IPS DF 4.7 (cell line): ENCODE measurements at regions not wholly inside any gene's neighbourhood (a gene's known extent, or its start where the extent isn't known, plus 50 kb on each side); places are given as distances from the start of the nearest gene placed in this dataset.

Experiments
- DNase-seq: peaks from one replicate; pipeline ENCODE4 v3.0.0-alpha.2; 2013; ENCODE audit warnings: low spot score; ENCODE audit errors: extremely low read depth

- no peak for DNase-seq
Measured at GRCh38 chr2:13091455-13091854, 374.7 kb downstream of the TRIB2 start.

- no peak for DNase-seq
Measured at GRCh38 chr2:13091861-13092378, 375.2 kb downstream of the TRIB2 start.

DNA sequence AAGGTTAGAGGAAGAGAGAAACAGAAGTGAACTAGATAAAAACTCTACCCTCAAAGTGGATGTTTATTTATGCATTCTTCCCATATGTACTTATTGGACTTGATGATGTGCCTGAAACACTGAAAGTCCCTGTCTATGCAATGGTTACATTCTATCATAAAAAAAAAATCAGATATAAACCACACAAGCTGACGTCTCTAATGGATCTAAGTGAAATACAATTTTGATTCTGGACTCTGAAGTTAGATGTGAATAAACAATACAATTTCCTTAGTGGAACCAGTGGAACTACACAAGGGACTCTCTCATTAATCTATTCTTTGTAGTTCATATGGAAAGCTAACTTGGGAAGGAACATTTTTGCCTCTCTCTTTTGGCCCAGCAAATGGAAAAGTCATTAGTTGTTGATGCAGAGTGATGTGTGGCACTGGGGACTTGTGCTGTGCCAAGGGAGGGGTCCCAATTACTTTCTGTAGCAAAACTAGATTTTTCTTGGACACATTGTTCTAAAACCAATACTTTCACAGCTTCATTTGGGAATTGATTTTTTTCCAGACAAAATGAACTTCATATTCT, 376.8 kb downstream of the TRIB2 start:
- DNase-seq = no peak

- DNase-seq = no peak
Measured at GRCh38 chr2:13102397-13103063, 385.8 kb downstream of the TRIB2 start.

DNA sequence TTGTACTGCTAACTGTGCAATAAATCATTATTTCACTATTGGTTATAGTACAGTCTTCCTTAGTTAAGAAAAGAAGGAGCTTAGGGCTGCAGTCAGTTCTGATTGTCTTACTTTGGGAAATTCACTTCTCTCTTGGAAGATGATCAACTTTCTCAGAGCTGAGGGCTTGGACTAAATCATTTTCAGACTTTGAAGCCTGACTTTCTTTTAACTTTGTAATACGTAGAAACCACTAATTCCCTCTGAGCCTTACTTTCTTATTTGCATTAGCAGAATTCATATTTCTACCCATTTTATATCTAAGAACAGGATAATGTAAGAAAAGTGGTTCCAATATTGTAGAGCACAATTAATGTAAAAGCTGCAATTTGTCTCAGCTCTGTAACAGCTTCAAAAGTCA, 386.4 kb downstream of the TRIB2 start:
- no peak for DNase-seq

DNA sequence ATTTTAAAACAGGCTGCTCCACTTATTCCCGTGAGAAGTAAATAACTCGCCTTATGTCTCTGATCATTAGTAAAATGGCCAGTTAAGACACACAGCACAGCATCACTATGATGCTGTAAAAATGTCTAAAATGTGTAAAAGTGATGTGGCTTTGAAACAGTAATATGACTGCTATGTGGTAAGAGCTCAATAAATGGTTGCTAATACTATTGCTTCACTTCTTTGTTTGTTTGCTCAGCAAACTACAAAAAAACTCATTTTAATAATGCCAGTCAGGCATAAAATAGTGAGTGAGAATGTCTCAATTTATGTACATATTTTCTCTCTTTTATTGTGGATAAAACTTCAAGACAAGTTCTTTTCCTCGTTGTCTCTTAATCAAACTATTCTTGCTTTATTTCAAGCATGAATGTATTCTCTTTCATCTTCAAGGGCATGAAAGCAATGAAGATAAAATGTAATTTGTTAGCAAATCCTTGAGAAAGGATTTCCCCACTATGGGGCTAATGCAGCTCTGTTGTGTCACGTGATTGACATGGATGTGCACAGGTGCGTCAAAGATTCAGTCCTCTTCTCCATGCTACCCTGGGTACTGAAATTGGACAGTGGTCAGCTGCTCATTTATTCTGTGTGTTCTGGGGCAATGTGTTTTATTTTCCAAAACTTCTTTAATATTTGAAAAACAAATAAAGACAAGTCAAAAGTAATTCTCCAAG, 387.2 kb downstream of the TRIB2 start:
- no peak for DNase-seq

- no peak for DNase-seq
Measured at GRCh38 chr2:13104723-13105122, 388.0 kb downstream of the TRIB2 start.

DNA sequence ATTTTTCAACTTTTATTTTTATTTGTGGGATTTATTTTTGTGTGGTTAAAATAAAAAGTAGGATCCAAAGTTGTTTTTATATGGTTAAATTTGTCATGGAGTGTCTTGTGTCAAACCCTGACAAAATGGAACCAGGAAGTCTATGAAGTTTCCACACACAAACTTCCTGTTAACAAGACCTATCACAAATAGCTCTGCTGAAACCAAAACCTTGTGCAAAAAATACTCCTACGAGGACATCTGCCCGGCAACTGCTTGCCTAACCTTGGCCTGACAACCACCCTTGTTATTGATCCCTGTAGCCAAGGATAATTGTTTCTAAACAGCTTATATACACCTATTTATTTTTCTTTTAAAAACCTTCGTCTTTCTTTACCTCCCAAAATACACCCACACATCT, 389.6 kb downstream of the TRIB2 start:
- DNase-seq = no peak

DNA sequence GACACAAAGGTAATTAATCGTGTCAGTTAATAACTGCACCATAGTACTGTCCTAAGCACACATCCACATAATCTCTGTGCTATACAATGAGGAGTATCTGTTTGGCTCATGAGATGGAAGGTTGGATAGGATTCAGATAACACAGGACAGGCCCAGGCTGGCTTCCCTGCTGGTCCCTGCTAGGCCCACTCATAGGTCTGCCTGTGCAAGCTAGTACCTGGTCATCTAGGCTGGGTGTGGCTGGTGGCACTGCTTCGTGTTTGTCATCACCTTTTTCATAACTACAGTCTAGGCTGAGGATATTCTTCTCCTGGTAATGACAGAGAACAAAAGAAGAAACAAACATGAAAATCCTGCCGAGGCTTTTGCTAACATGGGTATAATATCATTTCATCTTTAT, 392.8 kb downstream of the TRIB2 start:
- no peak for DNase-seq

DNA sequence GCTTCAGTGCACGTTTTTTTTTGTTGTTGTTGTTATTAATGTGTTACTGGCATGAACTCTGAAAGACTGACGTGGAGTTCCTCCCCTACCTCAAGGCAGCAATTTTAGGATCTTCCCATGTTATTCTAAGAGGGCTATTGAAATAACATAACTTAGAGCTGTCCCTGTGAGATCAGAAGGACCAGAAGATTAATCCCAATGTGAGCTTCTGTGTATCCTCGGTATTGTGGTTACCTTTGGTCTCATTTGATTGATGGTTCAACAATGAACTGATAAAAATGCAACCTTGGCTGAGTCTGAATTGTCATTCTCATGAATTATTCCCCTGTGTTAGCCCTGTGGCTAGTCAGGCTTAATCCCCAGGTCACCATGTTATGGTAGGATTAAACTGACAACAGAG, 394.1 kb downstream of the TRIB2 start:
- no peak for DNase-seq

- no peak for DNase-seq
Measured at GRCh38 chr2:13113002-13113401, 396.3 kb downstream of the TRIB2 start.

DNA sequence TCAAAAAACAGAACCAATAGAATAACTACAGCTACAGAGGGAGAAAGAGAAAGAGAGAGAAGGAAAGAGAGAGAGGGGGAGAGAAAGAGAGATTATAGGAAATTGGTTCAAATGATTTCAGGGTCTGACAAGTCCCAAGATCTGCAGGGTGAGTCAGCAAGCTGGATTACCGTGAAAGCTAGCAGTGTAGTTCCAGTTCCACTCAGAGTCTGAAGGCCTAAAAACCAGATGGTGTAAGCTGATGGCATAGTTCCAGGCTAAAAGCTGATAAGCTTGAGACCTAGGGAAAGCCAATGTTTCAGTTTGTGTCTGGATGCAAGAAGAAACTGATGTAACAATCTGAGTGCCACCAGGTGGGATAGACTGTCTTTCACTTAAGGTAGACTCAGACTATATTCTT, 397.7 kb downstream of the TRIB2 start:
- no peak for DNase-seq

DNA sequence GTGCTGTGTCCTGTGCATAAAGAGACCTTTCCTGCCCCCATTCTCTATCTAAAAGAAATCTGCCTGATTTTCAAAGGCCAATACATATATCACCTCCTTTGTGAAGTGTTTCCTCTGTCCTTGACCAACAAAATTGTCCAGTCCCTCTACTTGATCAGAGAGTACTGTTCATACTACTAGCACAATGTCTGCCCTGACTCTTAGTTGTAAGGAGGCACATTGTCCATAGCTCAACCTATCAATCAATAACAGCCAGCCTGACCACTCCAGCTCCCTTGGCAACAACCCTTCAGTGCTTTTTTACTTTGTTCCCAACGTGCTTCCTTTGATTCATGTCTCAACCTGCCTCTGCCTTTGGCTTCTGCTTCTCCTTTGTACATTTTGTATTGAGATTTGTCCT, 398.9 kb downstream of the TRIB2 start:
- DNase-seq = no peak

- DNase-seq = no peak
Measured at GRCh38 chr2:13121096-13121495, 404.4 kb downstream of the TRIB2 start.

GRCh38 chr2:13128139-13128538, 411.4 kb downstream of the TRIB2 start:
- DNase-seq = no peak

DNA sequence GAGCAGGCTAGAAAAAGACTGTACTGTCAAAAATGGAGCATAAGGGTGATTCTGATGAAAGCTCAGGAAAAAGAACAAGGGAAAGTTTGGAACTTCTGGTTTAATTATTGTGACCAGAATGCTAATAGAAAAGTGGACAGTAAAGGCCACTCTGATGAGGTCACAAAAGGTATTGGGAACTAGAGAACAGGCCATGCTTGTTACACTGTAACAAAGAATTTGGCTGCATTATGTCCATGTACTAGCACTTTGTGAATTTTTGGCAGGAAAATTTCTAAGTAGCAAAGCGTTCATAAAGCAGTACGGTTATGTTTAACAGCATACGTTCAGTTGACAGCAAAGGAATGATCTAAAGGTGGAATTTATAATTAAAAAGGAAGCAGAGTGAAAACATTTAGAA, 418.6 kb downstream of the TRIB2 start:
- DNase-seq = no peak

GRCh38 chr2:13135856-13136255, 419.1 kb downstream of the TRIB2 start:
- DNase-seq = no peak

DNA sequence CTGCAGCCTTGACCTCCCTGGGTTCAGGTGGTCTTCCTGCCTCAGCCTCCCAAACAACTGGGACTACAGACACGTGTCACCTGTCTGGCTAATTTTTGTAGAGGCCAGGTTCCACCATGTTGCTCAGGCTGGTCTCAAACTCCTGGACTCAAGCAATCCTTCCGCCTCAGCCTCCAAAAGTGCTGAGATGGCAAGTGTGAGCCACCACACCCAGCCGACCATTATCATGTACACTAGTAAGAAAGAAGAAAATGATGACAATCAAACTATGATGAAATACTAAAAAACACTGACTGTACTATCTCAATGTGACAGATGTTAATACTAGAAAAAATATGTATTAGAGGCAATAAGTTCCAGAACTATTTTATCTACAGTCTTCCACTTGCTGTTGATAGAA, 420.9 kb downstream of the TRIB2 start:
- DNase-seq = no peak

GRCh38 chr2:13141315-13141714, 424.6 kb downstream of the TRIB2 start:
- no peak for DNase-seq

DNA sequence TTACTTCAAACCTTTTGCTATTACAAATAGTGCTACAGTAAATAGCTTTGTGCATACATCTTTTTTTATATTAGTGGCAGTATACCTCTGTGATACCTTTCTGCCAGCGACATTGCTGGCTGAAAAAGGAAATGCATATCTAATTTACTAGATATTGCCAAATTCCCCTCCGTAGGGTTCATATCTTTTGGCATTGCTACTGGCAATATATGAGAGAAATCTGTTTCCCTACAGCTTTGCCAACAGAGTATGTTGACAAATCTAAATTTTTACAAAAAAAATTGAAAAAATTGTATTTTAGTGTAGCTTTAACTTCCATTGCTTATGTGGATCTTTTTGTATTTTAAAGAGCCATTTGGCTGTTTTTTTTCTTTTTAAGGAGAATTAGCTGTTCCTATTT, 426.7 kb downstream of the TRIB2 start:
- no peak for DNase-seq

DNA sequence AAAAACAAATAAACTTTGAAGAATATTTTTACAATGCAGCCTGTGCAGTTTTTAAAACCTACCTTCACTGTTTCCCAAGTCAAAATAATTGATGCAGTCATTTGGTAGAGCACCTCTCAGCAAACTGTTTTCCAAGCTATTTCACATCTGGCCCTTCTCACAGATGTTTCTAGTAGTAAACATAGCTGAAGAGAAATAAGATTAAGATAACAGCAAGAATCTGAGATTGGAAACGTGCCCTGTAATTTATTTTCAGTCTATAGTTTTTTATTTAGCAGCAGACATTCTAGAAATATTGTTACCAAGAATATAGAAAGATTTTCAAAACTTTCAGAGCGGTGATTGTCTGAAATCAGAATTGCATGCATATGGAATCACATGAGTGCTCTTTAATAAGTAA, 440.2 kb downstream of the TRIB2 start:
- no peak for DNase-seq

DNA sequence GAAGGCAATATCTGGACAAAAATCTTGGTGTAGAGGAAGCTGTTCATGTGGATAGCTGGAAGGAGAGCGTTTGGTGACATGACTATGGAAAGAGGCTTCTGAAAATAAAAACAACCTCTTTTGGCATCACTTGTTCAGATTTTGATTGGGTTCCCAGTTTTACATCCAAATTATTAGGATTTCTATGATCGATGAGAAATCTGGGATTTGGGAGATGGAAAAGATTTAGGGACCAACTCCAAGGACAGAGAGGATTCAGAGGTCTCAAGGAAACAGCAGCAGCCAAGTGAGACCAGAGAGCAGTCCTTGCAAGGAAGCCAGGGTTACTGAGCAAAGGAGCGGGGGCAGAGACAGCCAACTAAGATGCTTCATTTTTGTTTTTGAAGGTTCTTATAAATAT, 441.7 kb downstream of the TRIB2 start:
- no peak for DNase-seq

- DNase-seq = no peak
Measured at GRCh38 chr2:13180729-13181128, 464.0 kb downstream of the TRIB2 start.
